K562 (cell line): ENCODE measurements at regions not wholly inside any gene's neighbourhood (a gene's known extent, or its start where the extent isn't known, plus 50 kb on each side); places are given as distances from the start of the nearest gene placed in this dataset.

Source experiments
- AFF4 ChIP-seq: sonication (generic); formaldehyde crosslinking; IDR thresholded peaks from 2 replicates; pipeline ENCODE4 v1.8.0; 2023; ENCODE audit warnings: mild to moderate bottlenecking, missing genetic modification reagents
- CBFB ChIP-seq: sonication (generic); formaldehyde crosslinking; IDR thresholded peaks from 2 replicates; pipeline ENCODE4 v1.4.0; 2020; ENCODE audit warnings: mild to moderate bottlenecking, missing genetic modification reagents
- CEBPZ ChIP-seq: fragments of 150-350 bp; IDR thresholded peaks from 2 replicates; pipeline ENCODE4 v1.6.1; 2014; ENCODE audit warnings: low read depth, mild to moderate bottlenecking, low read length, borderline replicate concordance
- KHSRP ChIP-seq: fragments of 450-650 bp; IDR thresholded peaks from 2 replicates; pipeline ENCODE4 v1.6.1; 2017
- ZNF253 ChIP-seq: fragments of 250-450 bp; sonication (Bioruptor Pico); conservative IDR thresholded peaks from 2 replicates; pipeline ENCODE4 v1.6.1; 2021; ENCODE audit warnings: mild to moderate bottlenecking

GRCh38 chr14:58785701-58786100, 147.9 kb downstream of the DACT1 start (continued):
- no peak for TF ChIP-seq AFF4 (CRISPR knock-in tag)
- no peak for TF ChIP-seq ZNF253 (CRISPR knock-in tag)
- no peak for TF ChIP-seq CBFB (CRISPR knock-in tag)
- TF ChIP-seq KHSRP = no peak
- no peak for TF ChIP-seq CEBPZ
